ENCODE measurements at regions not wholly inside any gene's neighbourhood (a gene's known extent, or its start where the extent isn't known, plus 50 kb on each side); places are given as distances from the start of the nearest gene placed in this dataset.

GRCh38 chr3:18572809-18573208, 147.7 kb upstream of the SATB1 start:
- H2AFZ ChIP-seq (replicated peaks; ENCODE audit: low read length, poor library complexity) = no peak overlapping the region
- CTCF ChIA-PET = no interaction called here
- H4K5ac ChIP-seq (ENCODE audit: low read depth, low read length) = no peak overlapping the region
- H3K79me1 ChIP-seq (ENCODE audit: low read depth in 1 of 2, low read length in 2 of 2) = no peaks in the 10 kb centered on the region
- H3K56ac ChIP-seq (ENCODE audit: extremely low read depth, insufficient read depth, low read length) = no peak overlapping the region
- no peak overlapping the region for H2BK5ac ChIP-seq (ENCODE audit: low read depth, low read length, poor library complexity, severe bottlenecking)
- H3K36me3 ChIP-seq (ENCODE audit: control insufficient read depth, insufficient read depth, low read length) = no peaks in the 10 kb centered on the region
- H3K27ac ChIP-seq (ENCODE audit: insufficient read depth, low read length) = no peak overlapping the region
- H3K14ac ChIP-seq (replicated peaks; ENCODE audit: low read depth, low read length) = no peak overlapping the region
- H3K4ac ChIP-seq (ENCODE audit: low read depth, low read length) = no peak overlapping the region
- H3K18ac ChIP-seq (ENCODE audit: low read depth, low read length) = no peak overlapping the region
- no peaks in the 10 kb centered on the region for H3K27me3 ChIP-seq (ENCODE audit: control insufficient read depth, insufficient read depth, low read length)
- H2BK20ac ChIP-seq (ENCODE audit: low read depth, low read length) = no peak overlapping the region
- no peak overlapping the region for H3K9ac ChIP-seq (ENCODE audit: low read depth, low read length)
- TF ChIP-seq CTCF (conservative IDR thresholded peaks at IDR 0.05; ENCODE audit: low read depth, low read length) = no peak
- H4K20me1 ChIP-seq (ENCODE audit: insufficient read depth, low read length) = no peaks in the 10 kb centered on the region
- no peak overlapping the region for H2AK9ac ChIP-seq (replicated peaks; ENCODE audit: low read depth, low read length, poor library complexity)
- DNase-seq (no peak), ATAC-seq (ENCODE audit: low read depth) (no peak)
- no peak overlapping the region for H2BK120ac ChIP-seq (ENCODE audit: low read depth, low read length)
- POLR2A ChIA-PET (ENCODE audit: unreplicated experiment) = no interaction called here
- peaks cover 10% of the 10 kb centered on the region for H3K9me3 ChIP-seq (ENCODE audit: control insufficient read depth, insufficient read depth, low read length)
- H2BK15ac ChIP-seq (ENCODE audit: low read depth, low read length) = no peak overlapping the region
- intact Hi-C loops (cut with micrococcal nuclease) (no loop called here), in situ Hi-C loops (cut with MboI; ENCODE audit: low sequenced_read_pairs) (no loop called here), dilution Hi-C loops (cut with HindIII; ENCODE audit: low sequenced_read_pairs, unreplicated experiment) (no loop called here)
- no peaks in the 10 kb centered on the region for H3K9me1 ChIP-seq (ENCODE audit: insufficient read depth, low read length)
- no peak overlapping the region for H3K23ac ChIP-seq (ENCODE audit: low read depth, low read length)
- H2AK5ac ChIP-seq (ENCODE audit: low read depth, low read length) = no peak overlapping the region
- H3K4me2 ChIP-seq (ENCODE audit: low read depth, low read length) = no peak overlapping the region
- H4K8ac ChIP-seq (ENCODE audit: low read depth in 2 of 2, low read length in 2 of 2) = no peak overlapping the region
- H3K4me1 ChIP-seq (ENCODE audit: control insufficient read depth, insufficient read depth, low read length) = no peaks in the 10 kb centered on the region
- BruUV-seq (replicated peaks) = no TSS peak
- H3K4me3 ChIP-seq (ENCODE audit: insufficient read depth, low read depth, low read length) = no peak overlapping the region
- no peak overlapping the region for H4K91ac ChIP-seq (ENCODE audit: insufficient read depth, low read depth, low read length)
